A673 (cell line): ENCODE measurements at regions not wholly inside any gene's neighbourhood (a gene's known extent, or its start where the extent isn't known, plus 50 kb on each side); places are given as distances from the start of the nearest gene placed in this dataset.

Experiments used
- CTCF ChIP-seq: fragments of 300-800, 200-600 bp; sonication (generic); conservative IDR thresholded peaks from 2 replicates; pipeline ENCODE4 v1.5.1; 2017; ENCODE audit warnings: low read depth, mild to moderate bottlenecking, antibody characterized with exemption, low read length, moderate library complexity, mixed read lengths
- EZH2 ChIP-seq: fragments of 200-600 bp; sonication (generic); IDR thresholded peaks from 2 replicates; pipeline ENCODE4 v1.6.1; 2017; ENCODE audit warnings: borderline replicate concordance, low read depth, mild to moderate bottlenecking, mixed read lengths, antibody characterized with exemption, low read length; ENCODE audit not compliant: poor library complexity, severe bottlenecking

- TF ChIP-seq CTCF (no peak), EZH2 (no peak)
These were observed 244.4 kb downstream of the LRRIQ3 start for GRCh38 chr1:73953586-73953985.
